ENCODE measurements at regions not wholly inside any gene's neighbourhood (a gene's known extent, or its start where the extent isn't known, plus 50 kb on each side); places are given as distances from the start of the nearest gene placed in this dataset.

GRCh38 chr13:64339373-64340063 lies 2890.6 kb downstream of the PCDH9 start:
- no peak for DNase-seq

- no peak for DNase-seq
Observed at GRCh38 chr13:64338671-64339070, 2891.5 kb downstream of the PCDH9 start.

GRCh38 chr13:64333888-64334287 lies 2896.2 kb downstream of the PCDH9 start:
- DNase-seq, result no peak

GRCh38 chr13:64332048-64332447 lies 2898.1 kb downstream of the PCDH9 start:
- DNase-seq, result no peak

- no peak for DNase-seq
Observed at GRCh38 chr13:64327505-64328194, 2902.5 kb downstream of the PCDH9 start.

- DNase-seq, result no peak
Observed at GRCh38 chr13:64314331-64314730, 2898.7 kb upstream of the PCDH20 start.

GRCh38 chr13:64311948-64312347 lies 2896.3 kb upstream of the PCDH20 start:
- DNase-seq, result no peak

GRCh38 chr13:64311112-64311511 lies 2895.5 kb upstream of the PCDH20 start:
- no peak for DNase-seq

- no peak for DNase-seq
Observed at GRCh38 chr13:64305246-64305645, 2889.6 kb upstream of the PCDH20 start.

GRCh38 chr13:64300239-64300638 lies 2884.6 kb upstream of the PCDH20 start:
- DNase-seq, result no peak

- DNase-seq, result no peak
Observed at GRCh38 chr13:64293923-64294322, 2878.3 kb upstream of the PCDH20 start.

- DNase-seq, result no peak
Observed at GRCh38 chr13:64289702-64290101, 2874.1 kb upstream of the PCDH20 start.

GRCh38 chr13:64283926-64284325 lies 2868.3 kb upstream of the PCDH20 start:
- DNase-seq, result no peak

- DNase-seq, result no peak
Observed at GRCh38 chr13:64278493-64278892, 2862.8 kb upstream of the PCDH20 start.

GRCh38 chr13:64277097-64277496 lies 2861.4 kb upstream of the PCDH20 start:
- DNase-seq, result no peak

GRCh38 chr13:64276232-64276631 lies 2860.6 kb upstream of the PCDH20 start:
- no peak for DNase-seq

GRCh38 chr13:64274481-64275217 lies 2859.0 kb upstream of the PCDH20 start:
- no peak for DNase-seq

- DNase-seq, result no peak
Observed at GRCh38 chr13:64273780-64274179, 2858.1 kb upstream of the PCDH20 start.

GRCh38 chr13:64272681-64273080 lies 2857.0 kb upstream of the PCDH20 start:
- no peak for DNase-seq

GRCh38 chr13:64266024-64266423 lies 2850.4 kb upstream of the PCDH20 start:
- no peak for DNase-seq

- no peak for DNase-seq
Observed at GRCh38 chr13:64263285-64263684, 2847.6 kb upstream of the PCDH20 start.

GRCh38 chr13:64256751-64257150 lies 2841.1 kb upstream of the PCDH20 start:
- DNase-seq, result no peak

GRCh38 chr13:64255988-64256387 lies 2840.3 kb upstream of the PCDH20 start:
- no peak for DNase-seq

All from CD4-positive, alpha-beta T cell treated with Interleukin-12 subunit alpha and Interleukin-12 subunit beta, for 1 hour (primary cell).